ENCODE measurements at regions not wholly inside any gene's neighbourhood (a gene's known extent, or its start where the extent isn't known, plus 50 kb on each side); places are given as distances from the start of the nearest gene placed in this dataset.

DNA sequence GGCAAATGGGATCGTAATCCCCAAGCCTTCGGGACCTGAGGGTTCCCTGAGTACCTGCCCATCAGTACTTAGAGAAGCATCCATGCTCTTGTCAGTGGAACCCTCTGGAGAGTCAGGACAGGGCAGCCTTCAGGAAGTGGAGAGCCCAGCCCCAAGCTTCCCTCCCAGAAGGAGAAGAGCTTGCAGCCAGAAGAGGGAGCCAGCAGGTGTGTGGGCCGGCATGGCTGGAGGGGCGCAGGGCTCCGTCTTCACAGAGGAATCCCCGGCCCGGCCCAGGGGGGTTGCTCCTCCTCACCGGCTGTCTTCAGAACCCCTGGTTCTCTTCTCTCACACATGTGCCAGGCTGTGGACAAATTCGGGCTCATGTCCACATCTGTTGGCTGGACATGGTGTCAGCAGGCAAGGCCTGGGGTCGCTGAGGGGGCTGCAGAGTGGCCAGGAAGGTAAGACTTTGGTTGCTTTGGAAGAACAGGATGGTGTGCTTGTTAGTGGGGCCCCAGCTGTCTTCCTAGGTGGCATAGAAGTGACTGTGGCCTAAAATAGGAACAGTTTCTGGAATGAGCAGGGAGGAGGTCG is 58.9 kb upstream of the RXRA start:
- H3K9me3 ChIP-seq: no peaks in the 10 kb centered on the region
- H3K36me3 ChIP-seq (replicated peaks): no peaks in the 10 kb centered on the region
- no peaks in the 10 kb centered on the region for H3K4me1 ChIP-seq
- no peak for DNase-seq (ENCODE audit: low spot score in 2 of 2)
- in situ Hi-C loops (cut with MboI; ENCODE audit: low sequenced_read_pairs): no loop called here
- H3K4me3 ChIP-seq: no peak overlapping the region
- H3K27me3 ChIP-seq (ENCODE audit: low read depth): no peaks in the 10 kb centered on the region; the same call in 1 of the 2 replicates

DNA sequence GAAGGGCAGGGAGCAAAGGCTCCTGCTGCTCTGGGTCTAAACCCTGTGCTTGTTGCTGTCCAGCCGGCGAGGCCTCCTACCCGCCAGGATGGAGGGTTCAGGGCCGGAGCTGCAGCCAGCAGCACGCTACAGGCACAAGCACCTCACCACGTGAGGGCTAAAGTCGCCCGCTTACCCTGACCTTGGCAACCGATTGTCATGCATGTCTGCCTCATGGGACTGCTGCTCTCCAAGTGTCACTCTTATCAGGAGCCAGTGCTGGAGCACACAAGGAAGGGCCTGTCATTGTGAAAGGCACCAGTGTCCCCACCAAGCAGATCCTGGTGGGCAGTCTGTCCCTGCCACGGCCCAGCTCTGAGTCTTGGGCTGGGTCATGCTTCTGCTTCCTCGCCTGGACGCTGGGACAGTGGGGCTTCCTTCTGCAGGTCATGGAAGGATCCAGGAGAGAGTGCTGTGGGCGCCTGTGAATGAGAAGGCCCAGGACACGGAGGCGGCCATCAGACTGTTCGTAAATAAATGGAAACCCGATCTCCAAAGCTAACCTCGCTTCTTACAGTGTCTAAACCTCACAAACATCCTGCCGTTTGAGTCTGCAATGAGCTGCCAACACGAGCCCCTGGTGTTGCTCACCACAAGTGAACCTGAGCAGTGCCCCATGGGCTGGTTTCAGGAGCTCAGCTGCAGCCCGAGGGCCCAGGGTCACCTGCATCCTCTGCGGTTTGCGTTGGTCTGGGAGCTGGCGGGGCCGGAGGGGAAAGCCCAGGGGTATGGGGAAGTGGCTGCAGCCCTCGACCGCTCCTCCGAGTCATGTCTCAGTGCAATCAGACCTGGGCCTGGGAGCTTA is 58.2 kb upstream of the RXRA start:
- no peaks in the 10 kb centered on the region for H3K4me1 ChIP-seq
- in situ Hi-C loops (cut with MboI; ENCODE audit: low sequenced_read_pairs): no loop called here
- no peaks in the 10 kb centered on the region; the same call in 1 of the 2 replicates for H3K27me3 ChIP-seq (ENCODE audit: low read depth)
- H3K36me3 ChIP-seq (replicated peaks): no peaks in the 10 kb centered on the region
- H3K9me3 ChIP-seq: no peaks in the 10 kb centered on the region
- DNase-seq (ENCODE audit: low spot score in 2 of 2): no peak
- no peak overlapping the region for H3K4me3 ChIP-seq

DNA sequence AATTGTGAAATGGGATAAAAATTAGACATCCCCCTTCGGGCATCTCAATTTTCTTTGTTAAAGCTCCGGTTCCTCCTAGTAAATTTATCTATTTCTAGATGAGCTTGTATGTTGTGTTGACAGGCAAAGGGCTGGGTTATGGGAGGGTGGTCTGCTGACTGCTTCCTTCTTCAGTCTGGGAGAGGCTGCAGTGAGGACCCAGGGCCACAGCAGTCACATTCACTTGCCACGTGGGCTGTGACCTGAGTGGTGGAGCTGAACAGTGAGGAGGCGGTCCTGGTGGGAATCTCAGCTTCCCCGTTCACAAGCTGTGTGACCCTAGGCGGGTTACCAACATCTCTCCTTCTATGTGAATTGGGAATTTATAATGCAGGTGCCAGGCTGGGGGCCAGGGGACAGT is 57.5 kb upstream of the RXRA start:
- DNase-seq (ENCODE audit: low spot score in 2 of 2): no peak
- in situ Hi-C loops (cut with MboI; ENCODE audit: low sequenced_read_pairs): no loop called here
- Histone ChIP-seq H3K27me3 (ENCODE audit: low read depth) (no peaks in the 10 kb centered on the region; the same call in 1 of the 2 replicates), H3K4me1 (no peaks in the 10 kb centered on the region), H3K4me3 (no peak overlapping the region), H3K36me3 (replicated peaks) (no peaks in the 10 kb centered on the region), H3K9me3 (no peaks in the 10 kb centered on the region)

DNA sequence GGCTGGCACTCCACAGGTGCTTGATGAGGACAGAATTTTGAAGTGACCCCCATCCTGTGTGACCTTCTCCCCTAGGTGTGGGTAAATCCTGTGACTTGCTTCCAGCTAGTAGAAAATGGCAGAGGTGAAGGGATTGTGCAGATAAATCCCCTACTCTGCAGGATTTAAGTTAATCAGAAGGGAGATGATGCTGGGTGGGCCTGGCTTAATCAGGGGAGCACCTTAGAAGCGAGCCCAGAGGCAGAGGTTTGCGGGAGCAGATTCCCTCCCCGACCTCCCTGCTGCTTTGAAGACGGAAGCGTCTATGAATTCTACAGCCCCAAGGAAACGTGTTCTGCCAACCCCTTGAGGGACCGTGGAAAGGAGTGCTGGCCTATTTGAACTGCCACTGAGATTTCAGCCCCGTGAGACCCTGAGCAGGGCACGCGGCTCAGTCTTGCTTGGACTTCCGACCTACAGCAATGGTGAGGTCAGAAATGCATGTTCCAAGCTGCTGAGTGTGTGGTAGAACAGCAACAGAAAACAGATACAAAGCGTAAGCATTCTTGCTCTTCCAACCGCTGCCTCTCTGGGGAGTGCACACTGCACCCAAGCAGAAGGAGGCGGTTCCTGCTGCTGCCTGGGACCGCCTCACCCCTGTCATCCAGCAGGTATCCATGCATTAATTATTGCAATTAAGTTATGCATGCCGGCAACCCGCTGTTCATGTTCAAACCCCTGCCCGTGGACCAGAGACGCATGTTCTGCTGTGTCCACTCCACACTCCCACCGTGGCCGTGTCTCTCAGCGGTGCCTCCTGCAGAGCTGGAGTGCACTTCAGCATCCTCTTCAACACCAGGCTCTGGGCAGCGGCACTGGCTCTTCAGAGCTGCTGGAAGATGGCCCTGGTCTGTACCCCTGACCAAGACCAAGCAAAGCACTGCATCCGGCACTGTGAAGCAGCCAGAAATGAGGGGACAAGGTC is 54.6 kb upstream of the RXRA start:
- no peak overlapping the region for H3K4me3 ChIP-seq
- no peaks in the 10 kb centered on the region for H3K9me3 ChIP-seq
- no peak for DNase-seq (ENCODE audit: low spot score in 2 of 2)
- no peaks in the 10 kb centered on the region for H3K4me1 ChIP-seq
- no peaks in the 10 kb centered on the region for H3K27me3 ChIP-seq (ENCODE audit: low read depth)
- in situ Hi-C loops (cut with MboI; ENCODE audit: low sequenced_read_pairs): no loop called here
- H3K36me3 ChIP-seq (replicated peaks): no peaks in the 10 kb centered on the region

DNA sequence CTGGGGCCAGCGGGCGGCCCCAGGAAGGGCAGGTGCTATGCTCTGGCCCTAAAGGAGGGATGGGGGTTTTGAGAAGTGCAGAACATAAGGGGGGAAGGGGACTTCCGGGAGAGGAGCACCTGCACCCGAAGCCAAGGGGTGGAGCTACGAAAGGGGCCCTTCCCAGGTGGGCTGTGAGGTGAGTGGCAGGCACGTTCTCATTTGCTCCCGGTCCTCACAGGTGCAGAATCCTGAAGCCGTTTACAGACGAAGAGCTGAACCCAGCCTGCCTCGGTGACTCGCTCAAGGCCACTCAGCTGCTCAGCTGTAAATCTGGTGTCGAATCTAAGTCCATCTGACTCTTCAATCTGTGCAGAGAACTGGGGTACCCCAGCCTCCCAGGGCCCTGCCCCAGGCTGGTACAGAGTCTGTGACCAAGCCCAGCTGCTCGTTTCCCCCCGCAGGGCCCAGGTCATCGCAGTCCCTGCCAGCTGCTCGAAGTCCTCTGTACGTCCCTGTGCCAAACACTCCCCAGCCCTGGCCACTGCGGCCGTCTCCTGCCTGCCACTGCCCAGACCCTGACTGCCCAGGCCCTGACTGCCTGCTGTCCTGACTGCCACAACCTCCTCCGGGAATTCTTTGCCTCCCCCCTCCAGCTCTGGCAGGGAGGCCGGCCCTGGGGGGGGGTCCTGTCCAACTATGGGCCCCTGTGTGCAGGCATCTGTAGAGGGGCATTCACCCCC is 53.8 kb upstream of the RXRA start:
- no peak for DNase-seq (ENCODE audit: low spot score in 2 of 2)
- no peaks in the 10 kb centered on the region for H3K4me1 ChIP-seq

DNA sequence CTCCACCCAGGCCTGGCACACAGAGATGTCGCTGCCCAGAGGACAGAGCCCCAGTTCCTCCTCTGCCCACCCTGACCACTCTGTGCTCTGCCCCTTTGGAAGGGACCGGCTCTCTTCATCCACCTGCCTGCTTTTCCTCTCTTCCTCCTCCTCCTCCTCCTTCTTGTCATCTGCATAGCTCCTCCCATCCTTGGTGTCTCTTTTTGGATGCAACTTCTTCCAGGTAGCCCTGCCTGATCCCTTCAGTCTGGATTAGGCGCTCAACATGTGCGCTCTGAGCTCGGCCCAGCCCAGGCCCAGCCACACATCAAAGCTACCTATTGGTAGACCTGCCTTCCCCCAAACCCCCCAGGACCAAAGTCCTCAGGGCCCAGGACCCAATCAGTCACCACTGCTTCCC is 52.6 kb upstream of the RXRA start:
- H3K36me3 ChIP-seq (replicated peaks): no peaks in the 10 kb centered on the region
- in situ Hi-C loops (cut with MboI; ENCODE audit: low sequenced_read_pairs): no loop called here

More for the DNA sequence above, 53.8 kb upstream of the RXRA start:
- in situ Hi-C loops (cut with MboI; ENCODE audit: low sequenced_read_pairs): no loop called here
- H3K4me3 ChIP-seq: no peak overlapping the region
- no peaks in the 10 kb centered on the region for H3K27me3 ChIP-seq (ENCODE audit: low read depth)
- no peaks in the 10 kb centered on the region for H3K36me3 ChIP-seq (replicated peaks)
- no peaks in the 10 kb centered on the region for H3K9me3 ChIP-seq

DNA sequence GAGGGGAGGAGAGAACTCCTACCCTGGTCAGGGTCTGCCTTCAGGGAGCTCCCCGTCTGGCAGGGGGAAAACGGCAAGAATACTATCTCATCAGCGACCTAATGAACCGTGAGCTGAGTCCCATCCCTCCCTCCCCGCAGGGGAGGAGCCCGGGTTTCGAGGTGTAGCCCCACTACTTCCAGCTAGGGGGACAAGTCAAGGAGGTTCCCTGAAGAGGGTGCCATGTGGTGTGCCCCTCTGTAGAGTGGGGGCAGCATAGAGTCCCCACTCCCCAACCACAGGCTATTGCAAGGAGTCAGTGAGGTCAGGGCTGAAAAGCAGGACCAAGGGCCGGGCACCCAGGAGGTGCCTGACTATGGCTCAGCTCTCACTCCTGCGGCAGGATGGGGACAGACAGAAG is 50.9 kb upstream of the RXRA start:
- in situ Hi-C loops (cut with MboI; ENCODE audit: low sequenced_read_pairs): no loop called here
- no peak for DNase-seq (ENCODE audit: low spot score in 2 of 2)
- Histone ChIP-seq H3K4me3 (no peak overlapping the region), H3K4me1 (no peaks in the 10 kb centered on the region), H3K36me3 (replicated peaks) (no peaks in the 10 kb centered on the region), H3K9me3 (no peaks in the 10 kb centered on the region), H3K27me3 (ENCODE audit: low read depth) (no peaks in the 10 kb centered on the region)

More for the DNA sequence above, 52.6 kb upstream of the RXRA start:
- no peaks in the 10 kb centered on the region for H3K9me3 ChIP-seq
- no peak overlapping the region for H3K4me3 ChIP-seq
- DNase-seq (ENCODE audit: low spot score in 2 of 2): no peak
- H3K4me1 ChIP-seq: no peaks in the 10 kb centered on the region
- no peaks in the 10 kb centered on the region for H3K27me3 ChIP-seq (ENCODE audit: low read depth)

DNA sequence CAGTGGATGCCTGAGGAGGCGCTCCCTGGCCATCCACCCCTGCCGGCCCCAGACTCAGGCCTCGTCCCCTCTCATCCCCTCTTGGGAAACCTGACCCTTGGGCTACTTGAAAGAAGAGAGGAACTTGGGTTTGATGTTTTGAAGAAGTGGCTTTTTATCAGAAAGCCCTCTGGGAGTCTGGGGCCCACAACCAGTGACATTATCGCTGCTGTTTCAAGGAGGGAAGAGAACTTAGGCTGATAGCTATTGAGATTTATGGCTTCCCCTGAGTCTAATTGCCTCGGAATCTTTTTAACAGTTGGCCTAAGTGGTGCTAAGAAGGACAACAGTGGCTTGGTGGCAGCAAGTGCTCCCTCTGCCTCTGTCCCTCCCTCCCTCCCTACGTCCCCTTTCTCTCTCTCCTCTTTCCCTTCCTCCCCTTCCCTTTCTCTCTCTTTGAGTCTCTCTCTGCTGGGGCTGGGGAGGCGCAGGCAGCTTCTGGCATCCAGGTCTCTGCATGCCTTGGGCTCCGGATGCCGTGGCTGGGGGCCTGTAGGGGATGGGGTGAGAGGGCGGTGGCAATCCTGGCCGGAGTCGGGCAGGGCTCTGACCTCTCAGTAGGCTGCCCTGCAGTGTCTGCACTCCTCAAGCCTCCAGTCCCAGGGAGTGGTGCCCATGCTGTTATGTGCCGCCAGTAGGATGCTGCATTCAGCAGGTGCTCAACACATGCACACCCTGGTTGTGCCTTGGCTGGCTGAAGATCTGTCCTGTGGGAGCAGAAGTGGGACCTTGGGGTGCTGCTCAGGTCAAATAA is 49.6 kb upstream of the RXRA start:
- in situ Hi-C loops (cut with MboI; ENCODE audit: low sequenced_read_pairs): no loop called here
- no peaks in the 10 kb centered on the region for H3K36me3 ChIP-seq (replicated peaks)
- no peak for DNase-seq (ENCODE audit: low spot score in 2 of 2)
- H3K4me1 ChIP-seq: no peaks in the 10 kb centered on the region
- H3K27me3 ChIP-seq (ENCODE audit: low read depth): 0 out of 2 replicates have a peak, but pooled peaks cover 3% of the 10 kb centered on the region
- H3K9me3 ChIP-seq: no peaks in the 10 kb centered on the region
- H3K4me3 ChIP-seq: no peak overlapping the region
